Effector memory CD4-positive, alpha-beta T cell (primary cell): ENCODE measurements at regions not wholly inside any gene's neighbourhood (a gene's known extent, or its start where the extent isn't known, plus 50 kb on each side); places are given as distances from the start of the nearest gene placed in this dataset.

Experiments
- DNase-seq, 3 donors: peaks; one replicate each; pipeline ENCODE4 v3.0.0-alpha.2; 2020
- H3K27ac ChIP-seq: 2 replicates; pipeline ENCODE4 v1.7.0; 2013; ENCODE audit warnings: mild to moderate bottlenecking, low read length, moderate library complexity; ENCODE audit not compliant: insufficient read depth, poor library complexity, severe bottlenecking
- H3K27me3 ChIP-seq: replicated peaks from 2 replicates; pipeline ENCODE4 v1.7.0; 2013; ENCODE audit warnings: mild to moderate bottlenecking, low read length; ENCODE audit not compliant: insufficient read depth, control insufficient read depth, poor library complexity, severe bottlenecking
- H3K36me3 ChIP-seq: 2 replicates; pipeline ENCODE4 v1.7.0; 2013; ENCODE audit warnings: mild to moderate bottlenecking, low read length, moderate library complexity; ENCODE audit not compliant: control insufficient read depth, insufficient read depth
- H3K4me1 ChIP-seq: 2 replicates; pipeline ENCODE4 v1.7.0; 2013; ENCODE audit warnings: low read length, mild to moderate bottlenecking; ENCODE audit not compliant: control insufficient read depth, insufficient read depth, poor library complexity, severe bottlenecking
- H3K4me3 ChIP-seq: 2 replicates; pipeline ENCODE4 v1.7.0; 2013; ENCODE audit warnings: low read length, low read depth, mild to moderate bottlenecking; ENCODE audit not compliant: insufficient read depth, poor library complexity, severe bottlenecking
- H3K9me3 ChIP-seq: 2 replicates; pipeline ENCODE4 v1.7.0; 2013; ENCODE audit warnings: mild to moderate bottlenecking, low read length, moderate library complexity; ENCODE audit not compliant: control insufficient read depth

DNA sequence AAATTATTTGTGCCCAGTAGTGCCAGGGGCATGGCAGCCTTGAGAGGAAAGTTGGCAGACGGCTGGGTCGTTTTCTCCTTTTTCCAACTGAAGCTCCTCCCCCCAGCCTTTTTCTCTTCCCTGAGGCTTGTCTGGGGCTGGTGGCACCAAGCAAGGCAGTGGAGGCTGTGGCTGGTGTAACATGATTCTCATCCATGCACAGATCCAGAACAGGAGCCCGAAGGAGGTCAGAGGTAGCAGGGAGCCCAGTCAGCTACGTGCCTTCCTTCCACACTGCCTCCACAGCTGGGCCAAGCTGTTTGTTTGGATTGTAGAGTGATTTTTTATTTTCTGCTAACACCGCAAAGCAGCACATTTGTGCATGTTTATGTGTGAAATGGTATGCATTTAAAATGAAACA lies 170.3 kb upstream of the MGAT5 start:
- Histone ChIP-seq H3K4me3 (no peak overlapping the region), H3K27me3 (no peaks in the 10 kb centered on the region), H3K9me3 (no peaks in the 10 kb centered on the region), H3K36me3 (no peaks in the 10 kb centered on the region), H3K27ac (no peak overlapping the region), H3K4me1 (no peaks in the 10 kb centered on the region)
- no peak for DNase-seq

DNA sequence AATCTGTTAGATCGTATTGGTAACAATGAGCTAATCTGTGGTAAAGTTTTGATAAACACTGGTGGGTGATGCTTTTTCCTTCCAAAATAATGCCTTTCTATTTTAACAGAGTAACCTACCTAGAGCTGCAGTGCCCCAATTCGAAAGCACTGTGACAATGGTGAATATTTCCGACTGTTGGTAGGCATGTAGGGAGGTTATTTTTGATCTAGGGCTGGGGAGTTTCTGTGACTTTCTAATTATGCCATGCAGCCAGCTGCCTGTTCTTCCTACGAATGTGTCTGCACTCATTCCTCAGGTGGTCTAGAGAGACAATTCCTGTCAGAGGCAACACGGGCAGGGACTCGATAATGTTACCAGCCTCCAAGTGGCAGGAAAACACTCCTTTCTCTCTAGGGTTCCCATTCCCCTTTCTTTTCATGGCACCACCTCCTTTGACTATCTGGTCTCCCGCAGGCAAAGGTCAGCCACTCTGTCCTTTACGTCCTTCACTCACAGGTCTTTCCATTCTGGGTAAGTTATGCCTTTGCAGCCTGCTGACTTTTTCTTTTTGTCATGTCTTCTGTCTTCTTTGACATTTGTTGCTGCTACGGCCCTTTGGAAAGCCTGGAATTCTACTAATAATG lies 167.2 kb upstream of the MGAT5 start:
- H3K27me3 ChIP-seq: no peaks in the 10 kb centered on the region
- H3K4me3 ChIP-seq: no peak overlapping the region
- no peak overlapping the region for H3K27ac ChIP-seq
- H3K9me3 ChIP-seq: no peaks in the 10 kb centered on the region
- no peaks in the 10 kb centered on the region for H3K36me3 ChIP-seq
- no peak for DNase-seq
- no peaks in the 10 kb centered on the region for H3K4me1 ChIP-seq

DNA sequence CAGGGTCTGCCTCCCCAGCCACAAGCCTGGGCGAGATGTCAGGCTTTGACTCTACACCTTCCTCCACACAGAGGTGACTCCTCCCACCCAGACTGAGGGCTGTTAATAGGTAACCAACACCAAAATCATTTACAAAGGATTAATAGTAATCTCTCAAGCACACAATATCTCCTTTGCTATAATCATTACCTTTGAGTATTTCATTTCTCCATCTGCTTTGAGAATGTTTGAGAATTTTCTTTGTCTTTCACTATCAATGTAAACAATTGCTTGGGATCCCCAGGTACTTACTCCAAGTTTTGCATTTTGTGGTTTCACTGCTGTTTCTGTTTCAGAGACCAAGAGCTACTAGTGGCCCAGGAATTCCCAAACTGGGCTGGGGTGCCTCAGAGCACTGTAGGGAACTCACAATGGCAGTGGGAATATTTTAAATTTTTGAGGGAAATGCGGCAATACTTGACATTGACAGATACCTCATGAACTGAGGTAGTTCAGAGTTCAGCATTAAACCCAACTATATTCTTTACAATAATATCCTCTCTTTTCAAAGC lies 166.4 kb upstream of the MGAT5 start:
- Histone ChIP-seq H3K27ac (no peak overlapping the region), H3K4me3 (no peak overlapping the region), H3K9me3 (no peaks in the 10 kb centered on the region), H3K27me3 (no peaks in the 10 kb centered on the region), H3K4me1 (no peaks in the 10 kb centered on the region), H3K36me3 (no peaks in the 10 kb centered on the region)
- no peak for DNase-seq

DNA sequence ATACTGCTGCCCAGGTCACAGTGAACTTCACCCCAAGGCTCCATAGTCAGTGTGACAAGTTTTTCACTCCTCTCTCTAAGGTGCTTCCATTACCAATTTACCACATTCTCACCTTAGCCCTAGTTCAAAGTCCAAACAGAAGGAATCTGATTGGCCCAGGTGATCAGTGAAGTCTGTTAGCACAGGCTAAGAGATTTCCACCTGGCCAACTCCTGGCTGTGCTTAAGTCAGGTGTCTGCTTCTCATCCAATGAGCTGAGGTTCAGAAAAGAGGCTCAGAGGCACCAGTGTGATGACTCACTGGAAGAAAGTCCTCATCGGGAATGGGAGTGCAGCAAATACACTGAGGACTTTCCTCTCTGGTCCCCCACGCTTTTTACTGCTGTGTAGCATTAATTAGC lies 164.4 kb upstream of the MGAT5 start:
- no peak for DNase-seq
- H3K4me3 ChIP-seq: no peak overlapping the region
- H3K9me3 ChIP-seq: no peaks in the 10 kb centered on the region
- H3K27me3 ChIP-seq: no peaks in the 10 kb centered on the region
- H3K4me1 ChIP-seq: no peaks in the 10 kb centered on the region
- no peaks in the 10 kb centered on the region for H3K36me3 ChIP-seq
- H3K27ac ChIP-seq: no peak overlapping the region

DNA sequence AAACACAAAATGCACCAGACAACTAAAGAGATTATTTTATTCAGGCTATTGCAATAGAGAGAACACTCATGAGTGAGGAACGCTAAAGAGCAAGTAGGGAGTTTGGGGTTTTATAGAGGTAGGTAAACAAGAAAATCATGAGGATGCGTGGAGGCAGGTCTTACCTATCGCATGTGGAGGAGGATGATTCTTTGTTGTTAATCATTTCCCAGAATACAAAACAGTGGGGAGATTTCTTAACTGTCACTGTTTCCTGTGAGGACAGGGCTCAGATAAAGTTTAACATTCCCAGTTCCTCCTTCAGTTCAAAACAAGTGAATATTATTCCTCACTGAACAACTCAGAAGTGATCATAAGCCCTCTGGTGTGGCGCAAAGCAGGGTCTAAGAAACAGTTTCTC lies 156.1 kb upstream of the MGAT5 start:
- H3K36me3 ChIP-seq: no peaks in the 10 kb centered on the region
- no peak overlapping the region for H3K4me3 ChIP-seq
- H3K9me3 ChIP-seq: no peaks in the 10 kb centered on the region
- H3K27me3 ChIP-seq: no peaks in the 10 kb centered on the region
- no peaks in the 10 kb centered on the region for H3K4me1 ChIP-seq
- no peak overlapping the region for H3K27ac ChIP-seq
- DNase-seq: no peak

DNA sequence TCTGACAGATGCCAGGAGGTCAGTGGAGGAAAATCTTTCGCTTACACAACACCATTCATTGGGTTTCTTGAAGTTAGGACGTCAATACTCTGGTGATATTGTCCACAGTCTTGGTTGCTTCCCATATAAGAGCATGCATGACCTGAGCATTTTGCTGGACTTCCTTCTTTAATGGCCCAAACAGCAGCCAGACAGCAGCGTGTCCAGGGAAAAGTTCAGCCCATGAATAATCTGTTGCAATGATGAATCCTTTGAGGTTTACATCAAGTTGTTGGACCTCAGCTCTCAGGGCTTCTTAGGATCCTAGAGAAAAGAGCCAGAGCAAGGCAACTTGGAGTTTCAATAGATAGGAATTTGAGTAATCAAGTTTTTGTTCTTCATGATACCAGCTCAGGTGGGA lies 155.6 kb upstream of the MGAT5 start:
- no peak overlapping the region for H3K27ac ChIP-seq
- H3K27me3 ChIP-seq: no peaks in the 10 kb centered on the region
- no peaks in the 10 kb centered on the region for H3K36me3 ChIP-seq
- H3K4me3 ChIP-seq: no peak overlapping the region
- no peaks in the 10 kb centered on the region for H3K9me3 ChIP-seq
- no peaks in the 10 kb centered on the region for H3K4me1 ChIP-seq
- no peak for DNase-seq

DNA sequence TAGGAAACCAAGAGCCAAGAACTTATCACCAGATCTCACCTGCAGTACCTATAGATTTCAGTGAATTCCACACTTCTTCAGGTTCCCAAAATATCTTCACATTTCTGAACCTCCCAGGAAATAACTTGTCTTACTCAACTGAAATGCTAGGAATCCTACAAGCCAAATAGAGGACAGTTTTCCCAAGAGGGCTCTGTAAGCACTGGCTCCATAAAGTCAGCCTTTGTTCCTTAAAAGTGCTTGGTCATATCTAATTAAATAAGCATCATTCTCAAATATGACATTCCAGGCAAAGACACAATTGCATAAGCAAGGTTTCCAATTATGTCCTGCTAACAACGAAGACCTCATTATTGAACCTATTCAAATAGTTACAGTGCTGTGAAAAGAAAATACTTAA lies 154.6 kb upstream of the MGAT5 start:
- DNase-seq: no peak
- Histone ChIP-seq H3K27ac (no peak overlapping the region), H3K36me3 (no peaks in the 10 kb centered on the region), H3K9me3 (no peaks in the 10 kb centered on the region), H3K4me3 (no peak overlapping the region), H3K27me3 (no peaks in the 10 kb centered on the region), H3K4me1 (peaks cover 1% of the 10 kb centered on the region)

DNA sequence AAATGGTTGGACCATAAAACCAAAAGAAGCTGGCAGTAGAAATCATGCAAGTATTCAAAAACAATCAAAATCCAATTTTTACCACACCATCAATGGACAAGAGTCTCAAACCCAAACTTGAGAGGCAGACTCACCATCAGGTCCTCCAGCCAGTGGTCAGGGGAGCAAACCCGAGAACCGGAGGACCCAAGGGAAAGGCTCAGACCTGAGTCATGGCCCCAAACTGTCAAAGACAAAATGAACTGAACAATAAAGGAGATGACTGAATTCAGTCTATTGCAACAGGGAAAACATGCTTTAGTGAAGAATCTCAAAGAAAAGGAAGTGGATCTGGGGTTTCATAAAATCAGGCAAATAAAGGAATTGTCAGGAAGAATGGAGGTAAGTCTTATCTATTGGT lies 150.7 kb upstream of the MGAT5 start:
- no peak overlapping the region for H3K4me3 ChIP-seq
- H3K27ac ChIP-seq: no peak overlapping the region
- no peaks in the 10 kb centered on the region for H3K27me3 ChIP-seq
- H3K9me3 ChIP-seq: no peaks in the 10 kb centered on the region
- DNase-seq: no peak
- H3K36me3 ChIP-seq: no peaks in the 10 kb centered on the region
- peaks cover 6% of the 10 kb centered on the region for H3K4me1 ChIP-seq

DNA sequence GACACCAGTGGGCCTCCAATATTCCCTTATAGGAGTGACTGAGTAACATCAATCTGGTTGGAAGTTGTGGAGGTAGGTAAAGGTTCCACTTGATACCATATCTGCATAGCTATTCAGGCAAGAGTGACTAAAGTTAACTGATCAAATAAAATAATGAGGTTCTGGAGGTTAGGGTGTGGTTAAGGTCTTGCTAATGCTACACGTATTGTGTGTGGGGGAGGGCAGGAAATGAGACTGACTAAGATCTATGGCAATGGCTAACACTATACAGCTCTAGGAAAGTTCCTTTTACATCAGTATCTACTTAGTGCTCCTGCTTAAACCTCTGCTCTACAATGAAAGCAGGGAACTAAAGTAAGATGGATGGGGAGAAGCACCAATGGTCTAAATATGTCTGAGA lies 149.1 kb upstream of the MGAT5 start:
- Histone ChIP-seq H3K36me3 (no peaks in the 10 kb centered on the region), H3K27me3 (no peaks in the 10 kb centered on the region)

DNA sequence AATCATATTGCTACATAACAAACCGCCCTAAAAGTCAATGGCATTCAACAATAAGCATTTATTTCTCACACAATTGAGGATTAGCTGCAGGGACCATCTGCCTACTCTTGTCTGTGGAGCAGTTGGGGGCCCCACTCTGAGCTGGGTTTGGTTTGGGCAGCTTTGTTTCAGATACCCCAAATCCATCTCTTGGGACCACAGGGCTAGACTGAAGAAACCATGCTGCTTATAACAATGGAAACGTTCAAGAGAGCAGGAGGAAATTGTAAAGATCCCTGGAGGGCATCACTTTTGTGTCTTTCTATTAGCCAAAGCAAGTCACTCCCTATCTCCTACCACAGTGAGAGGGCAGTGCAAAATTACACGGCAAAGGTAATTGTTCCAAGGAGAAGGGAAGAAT lies 146.5 kb upstream of the MGAT5 start:
- Histone ChIP-seq H3K9me3 (no peaks in the 10 kb centered on the region), H3K4me1 (peaks cover 6% of the 10 kb centered on the region), H3K4me3 (no peak overlapping the region), H3K27me3 (no peaks in the 10 kb centered on the region), H3K36me3 (no peaks in the 10 kb centered on the region), H3K27ac (no peak overlapping the region)
- no peak for DNase-seq

More for the DNA sequence above, 149.1 kb upstream of the MGAT5 start:
- Histone ChIP-seq H3K4me3 (no peak overlapping the region), H3K9me3 (no peaks in the 10 kb centered on the region), H3K27ac (no peak overlapping the region), H3K4me1 (peaks cover 6% of the 10 kb centered on the region)
- DNase-seq: no peak
